GM19455 (cell line): ENCODE measurements at regions not wholly inside any gene's neighbourhood (a gene's known extent, or its start where the extent isn't known, plus 50 kb on each side); places are given as distances from the start of the nearest gene placed in this dataset.

Experiments
- ATAC-seq: cut with Tn5 transposase; IDR thresholded peaks from one replicate; pipeline ENCODE4 v1.9.1; 2021; ENCODE audit not compliant: unreplicated experiment

DNA sequence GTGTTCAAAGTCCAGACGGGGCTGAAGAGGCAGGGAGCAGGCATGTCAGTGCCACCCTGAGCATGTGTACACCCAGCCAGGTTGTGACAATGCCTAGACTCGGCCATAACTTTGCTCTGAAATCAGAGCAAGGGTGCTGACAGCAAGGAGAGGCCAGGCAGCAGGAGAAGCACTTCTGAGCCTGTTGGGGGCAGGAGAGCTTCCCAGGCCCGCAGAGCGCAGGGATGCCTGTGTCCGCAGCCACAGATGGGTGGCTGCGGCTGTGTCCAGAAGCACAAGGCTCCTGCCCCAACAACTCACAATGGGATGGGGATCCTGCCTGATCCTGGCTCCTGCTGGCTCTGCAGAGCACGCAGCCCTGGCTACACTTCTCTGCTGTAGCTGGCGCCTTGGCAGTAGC, 373.9 kb downstream of the CHSY3 start:
- no peak for ATAC-seq

GRCh38 chr5:130277522-130277921, 373.3 kb downstream of the CHSY3 start:
- ATAC-seq: no peak

DNA sequence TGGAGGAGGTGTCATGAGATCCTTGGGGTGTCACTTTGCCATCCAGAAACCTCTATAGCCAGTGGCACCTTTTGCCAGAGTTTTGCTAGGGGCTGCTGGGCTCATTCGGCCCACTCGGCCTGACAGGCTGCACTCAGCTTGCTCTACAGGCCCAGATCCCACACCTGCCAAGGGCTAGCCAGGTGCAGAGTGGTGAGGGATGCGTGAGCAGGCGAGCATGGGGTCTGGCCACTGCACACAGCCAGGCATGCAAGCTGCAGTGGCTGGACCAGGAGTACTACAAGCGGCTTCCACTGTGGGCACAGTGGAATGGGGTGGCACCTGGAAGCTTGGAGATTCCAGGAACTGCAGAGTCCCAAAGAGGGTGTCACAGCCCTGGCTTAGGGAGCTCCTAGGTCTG, 372.7 kb downstream of the CHSY3 start:
- ATAC-seq: no peak

DNA sequence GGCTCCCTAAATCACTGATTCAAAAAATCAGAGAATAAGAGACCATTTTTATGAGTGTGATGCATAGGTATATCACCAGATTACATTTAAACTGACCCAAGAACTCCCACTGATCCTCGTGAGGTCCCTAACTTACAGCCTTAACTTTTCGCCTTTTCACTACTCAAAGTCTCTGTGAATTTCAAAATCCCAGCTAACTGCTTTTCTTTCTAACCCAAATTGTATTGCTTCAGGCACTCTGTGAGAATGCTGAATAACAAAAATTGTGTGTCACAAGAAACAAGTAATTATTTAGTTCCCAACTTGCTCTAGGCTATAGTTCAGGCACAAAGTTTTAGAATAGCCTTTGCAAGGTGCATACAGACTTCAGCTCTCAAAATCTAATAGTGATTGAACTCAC, 368.6 kb downstream of the CHSY3 start:
- no peak for ATAC-seq

DNA sequence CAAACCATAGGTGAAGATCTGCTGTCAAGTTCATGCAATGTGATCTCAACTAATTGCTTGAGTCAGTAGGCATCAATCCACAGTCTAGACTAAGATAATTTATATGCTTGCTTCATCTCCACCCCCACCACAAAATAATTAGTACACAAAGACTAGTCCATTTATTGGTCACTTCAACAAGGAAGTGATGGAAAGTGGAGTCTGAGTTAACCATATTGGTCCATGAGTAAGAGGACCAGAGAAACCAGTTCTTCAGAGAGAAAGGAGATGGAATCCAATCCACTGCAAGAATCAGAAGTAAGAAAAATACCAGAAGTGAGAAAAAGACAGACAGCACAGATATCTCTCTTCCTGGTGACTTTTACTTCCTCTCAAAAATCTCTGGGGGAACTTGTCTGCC, 366.5 kb downstream of the CHSY3 start:
- ATAC-seq: no peak

GRCh38 chr5:130268489-130268888, 364.2 kb downstream of the CHSY3 start:
- no peak for ATAC-seq

GRCh38 chr5:130267926-130268325, 363.7 kb downstream of the CHSY3 start:
- ATAC-seq: no peak

DNA sequence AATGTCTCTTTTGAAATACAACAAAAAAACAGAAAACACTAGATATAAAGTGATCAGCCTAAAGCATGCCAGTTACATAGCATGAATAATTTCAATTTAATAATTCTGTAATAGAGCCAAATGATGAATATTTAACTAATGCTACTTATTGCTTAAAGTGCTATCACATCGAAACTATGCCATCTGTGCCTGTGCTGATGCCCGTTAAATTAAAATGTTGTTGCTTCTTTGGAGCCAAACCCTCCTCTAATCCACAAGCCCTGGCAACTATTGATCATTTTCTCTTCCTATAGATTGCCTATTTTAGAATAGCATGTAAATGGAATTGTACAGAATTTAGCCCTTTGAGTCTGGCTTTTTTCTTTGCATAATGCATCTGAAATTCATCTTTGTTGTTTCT, 356.2 kb downstream of the CHSY3 start:
- ATAC-seq: no peak

- no peak for ATAC-seq
These were observed 347.7 kb downstream of the CHSY3 start for GRCh38 chr5:130251931-130252330.

- no peak for ATAC-seq
These were observed 339.4 kb downstream of the CHSY3 start for GRCh38 chr5:130243641-130244040.

- no peak for ATAC-seq
These were observed 333.5 kb downstream of the CHSY3 start for GRCh38 chr5:130237721-130238120.
